Epithelial cell of proximal tubule (primary cell): ENCODE measurements at regions not wholly inside any gene's neighbourhood (a gene's known extent, or its start where the extent isn't known, plus 50 kb on each side); places are given as distances from the start of the nearest gene placed in this dataset.

Experiments used
- DNase-seq: peaks from one replicate; pipeline ENCODE4 v3.0.0-alpha.2; 2011; ENCODE audit warnings: low read depth
- H3K4me3 ChIP-seq: 2 replicates; pipeline ENCODE4 v1.5.1; 2011; ENCODE audit warnings: low read depth, mild to moderate bottlenecking, low read length
- TF ChIP-seq, protein P1 (sequence below): conservative IDR thresholded peaks from 2 replicates; pipeline ENCODE4 v1.5.1; 2012; ENCODE audit warnings: low read depth, mild to moderate bottlenecking, low read length

- TF ChIP-seq, protein P1, sequence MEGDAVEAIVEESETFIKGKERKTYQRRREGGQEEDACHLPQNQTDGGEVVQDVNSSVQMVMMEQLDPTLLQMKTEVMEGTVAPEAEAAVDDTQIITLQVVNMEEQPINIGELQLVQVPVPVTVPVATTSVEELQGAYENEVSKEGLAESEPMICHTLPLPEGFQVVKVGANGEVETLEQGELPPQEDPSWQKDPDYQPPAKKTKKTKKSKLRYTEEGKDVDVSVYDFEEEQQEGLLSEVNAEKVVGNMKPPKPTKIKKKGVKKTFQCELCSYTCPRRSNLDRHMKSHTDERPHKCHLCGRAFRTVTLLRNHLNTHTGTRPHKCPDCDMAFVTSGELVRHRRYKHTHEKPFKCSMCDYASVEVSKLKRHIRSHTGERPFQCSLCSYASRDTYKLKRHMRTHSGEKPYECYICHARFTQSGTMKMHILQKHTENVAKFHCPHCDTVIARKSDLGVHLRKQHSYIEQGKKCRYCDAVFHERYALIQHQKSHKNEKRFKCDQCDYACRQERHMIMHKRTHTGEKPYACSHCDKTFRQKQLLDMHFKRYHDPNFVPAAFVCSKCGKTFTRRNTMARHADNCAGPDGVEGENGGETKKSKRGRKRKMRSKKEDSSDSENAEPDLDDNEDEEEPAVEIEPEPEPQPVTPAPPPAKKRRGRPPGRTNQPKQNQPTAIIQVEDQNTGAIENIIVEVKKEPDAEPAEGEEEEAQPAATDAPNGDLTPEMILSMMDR = no peak
- no peak for DNase-seq
- no peak overlapping the region for H3K4me3 ChIP-seq
Observed at GRCh38 chr18:61989138-61989537, 96.3 kb upstream of the RNF152 start.

DNA sequence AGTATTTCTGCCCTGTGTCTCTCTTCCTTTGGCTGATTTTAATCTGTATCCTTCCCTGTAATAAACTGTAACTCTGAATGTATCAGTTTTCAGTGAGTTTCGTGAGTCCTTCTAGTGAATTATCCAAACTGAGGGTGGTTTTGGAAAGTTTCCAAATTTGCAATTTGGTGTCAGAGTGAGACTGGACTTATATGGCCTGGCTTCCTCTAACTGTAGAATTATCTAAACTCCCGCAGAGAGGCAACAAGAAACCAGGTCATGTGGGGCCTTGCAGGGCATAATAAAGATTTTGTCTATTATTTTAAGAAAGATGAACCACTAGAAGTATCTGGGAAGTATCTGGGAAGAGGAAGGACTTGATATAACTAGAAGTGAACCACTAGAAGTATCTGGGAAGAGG lies 95.3 kb upstream of the RNF152 start:
- no peak overlapping the region for H3K4me3 ChIP-seq
- TF ChIP-seq, protein P1 = no peak
- DNase-seq = no peak

GRCh38 chr18:61985681-61986080 lies 92.9 kb upstream of the RNF152 start:
- no peak overlapping the region for H3K4me3 ChIP-seq
- TF ChIP-seq, protein P1 = no peak
- no peak for DNase-seq

GRCh38 chr18:61984349-61984748 lies 91.5 kb upstream of the RNF152 start:
- TF ChIP-seq, protein P1 = no peak
- no peak for DNase-seq

GRCh38 chr18:61982475-61982874 lies 89.7 kb upstream of the RNF152 start:
- no peak overlapping the region for H3K4me3 ChIP-seq
- DNase-seq = no peak
- TF ChIP-seq, protein P1 = no peak

More at GRCh38 chr18:61984349-61984748, 91.5 kb upstream of the RNF152 start:
- no peak overlapping the region for H3K4me3 ChIP-seq

GRCh38 chr18:61980355-61980754 lies 87.5 kb upstream of the RNF152 start:
- TF ChIP-seq, protein P1 = no peak
- no peak for DNase-seq

GRCh38 chr18:61975526-61976326 lies 82.9 kb upstream of the RNF152 start:
- DNase-seq = no peak
- TF ChIP-seq, protein P1 = no peak

More at GRCh38 chr18:61980355-61980754, 87.5 kb upstream of the RNF152 start:
- H3K4me3 ChIP-seq = no peak overlapping the region

More at GRCh38 chr18:61975526-61976326, 82.9 kb upstream of the RNF152 start:
- H3K4me3 ChIP-seq = no peak overlapping the region
